ENCODE measurements at regions not wholly inside any gene's neighbourhood (a gene's known extent, or its start where the extent isn't known, plus 50 kb on each side); places are given as distances from the start of the nearest gene placed in this dataset.

DNA sequence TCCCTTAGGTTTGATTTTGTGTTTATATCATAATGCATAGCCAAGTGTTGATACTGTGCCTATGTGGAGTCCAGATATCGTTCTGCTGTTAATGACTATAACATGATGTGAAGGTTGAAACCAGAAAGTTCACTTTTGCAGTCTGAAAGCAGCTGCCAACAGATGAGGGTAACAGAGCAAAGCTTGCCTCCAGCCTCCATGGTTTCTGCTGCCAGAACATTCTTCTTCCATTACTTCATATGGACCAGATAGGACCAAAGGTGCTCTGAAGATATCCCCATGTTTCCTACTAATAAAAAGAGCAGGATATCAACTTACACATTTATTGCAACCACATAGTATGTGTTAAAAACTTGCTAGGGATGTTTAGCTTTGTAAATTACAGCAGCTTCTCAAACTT, 394.1 kb downstream of the SPRY1 start:
- TF ChIP-seq, protein P1, sequence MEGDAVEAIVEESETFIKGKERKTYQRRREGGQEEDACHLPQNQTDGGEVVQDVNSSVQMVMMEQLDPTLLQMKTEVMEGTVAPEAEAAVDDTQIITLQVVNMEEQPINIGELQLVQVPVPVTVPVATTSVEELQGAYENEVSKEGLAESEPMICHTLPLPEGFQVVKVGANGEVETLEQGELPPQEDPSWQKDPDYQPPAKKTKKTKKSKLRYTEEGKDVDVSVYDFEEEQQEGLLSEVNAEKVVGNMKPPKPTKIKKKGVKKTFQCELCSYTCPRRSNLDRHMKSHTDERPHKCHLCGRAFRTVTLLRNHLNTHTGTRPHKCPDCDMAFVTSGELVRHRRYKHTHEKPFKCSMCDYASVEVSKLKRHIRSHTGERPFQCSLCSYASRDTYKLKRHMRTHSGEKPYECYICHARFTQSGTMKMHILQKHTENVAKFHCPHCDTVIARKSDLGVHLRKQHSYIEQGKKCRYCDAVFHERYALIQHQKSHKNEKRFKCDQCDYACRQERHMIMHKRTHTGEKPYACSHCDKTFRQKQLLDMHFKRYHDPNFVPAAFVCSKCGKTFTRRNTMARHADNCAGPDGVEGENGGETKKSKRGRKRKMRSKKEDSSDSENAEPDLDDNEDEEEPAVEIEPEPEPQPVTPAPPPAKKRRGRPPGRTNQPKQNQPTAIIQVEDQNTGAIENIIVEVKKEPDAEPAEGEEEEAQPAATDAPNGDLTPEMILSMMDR (IDR thresholded peaks at IDR 0.05; ENCODE audit: low read depth, low read length): no peak
- no peak for DNase-seq (ENCODE audit: low read depth in 2 of 2)

DNA sequence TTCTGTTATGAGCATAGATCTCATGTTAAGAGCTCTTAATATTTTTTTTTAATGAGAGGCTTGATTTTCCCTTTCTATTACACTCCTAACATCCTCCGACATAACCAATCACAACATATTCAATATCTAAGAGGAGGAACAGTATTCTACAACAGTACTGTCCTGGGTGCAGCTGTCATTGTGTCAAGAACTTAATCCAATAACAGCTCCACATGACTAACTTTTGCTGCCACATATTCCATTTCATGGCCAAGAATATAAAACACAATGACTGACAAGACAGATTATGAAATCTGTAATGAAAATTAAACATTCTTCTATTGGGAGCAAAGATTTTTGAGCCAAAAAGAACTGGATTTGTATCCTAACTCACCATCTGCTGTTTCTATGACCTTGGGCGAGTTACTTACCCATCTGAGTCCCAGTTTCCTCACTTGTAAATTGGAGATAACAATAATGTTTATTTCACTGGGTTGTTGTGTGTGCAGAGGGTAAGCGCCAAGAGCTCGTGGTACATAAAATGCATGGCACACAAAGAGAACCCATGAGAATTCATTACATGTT, 405.6 kb downstream of the SPRY1 start:
- TF ChIP-seq, protein P1 (IDR thresholded peaks at IDR 0.05; ENCODE audit: low read depth, low read length): no peak
- DNase-seq (ENCODE audit: low read depth in 2 of 2): no peak
- H3K4me3 ChIP-seq (replicated peaks in 1 of 2; ENCODE audit: low read depth in 2 of 2, low read length in 2 of 2): no peak overlapping the region

More for the DNA sequence above, 394.1 kb downstream of the SPRY1 start:
- H3K4me3 ChIP-seq (replicated peaks in 1 of 2; ENCODE audit: low read depth in 2 of 2, low read length in 2 of 2): no peak overlapping the region

DNA sequence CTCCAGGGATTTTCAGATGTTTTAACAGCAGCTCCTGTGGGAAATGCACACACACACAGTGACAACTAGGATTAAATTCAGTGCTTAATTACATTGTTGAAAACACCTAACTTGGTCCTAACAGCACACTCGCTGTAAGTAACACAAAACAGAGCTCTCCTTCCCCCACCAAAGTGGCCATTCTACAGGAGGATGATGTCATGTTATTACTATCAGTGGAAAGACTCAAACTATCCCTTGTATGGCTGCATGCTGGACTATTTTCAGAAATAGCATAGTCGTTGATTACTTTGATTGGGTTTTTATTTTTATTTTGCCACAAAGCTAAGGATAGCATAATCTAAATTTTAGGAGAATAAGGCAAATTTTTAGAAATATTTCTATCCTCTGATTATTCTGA, 406.3 kb downstream of the SPRY1 start:
- no peak overlapping the region for H3K4me3 ChIP-seq (replicated peaks in 1 of 2; ENCODE audit: low read depth in 2 of 2, low read length in 2 of 2)
- TF ChIP-seq, protein P1 (IDR thresholded peaks at IDR 0.05; ENCODE audit: low read depth, low read length): no peak
- no peak for DNase-seq (ENCODE audit: low read depth in 2 of 2)

DNA sequence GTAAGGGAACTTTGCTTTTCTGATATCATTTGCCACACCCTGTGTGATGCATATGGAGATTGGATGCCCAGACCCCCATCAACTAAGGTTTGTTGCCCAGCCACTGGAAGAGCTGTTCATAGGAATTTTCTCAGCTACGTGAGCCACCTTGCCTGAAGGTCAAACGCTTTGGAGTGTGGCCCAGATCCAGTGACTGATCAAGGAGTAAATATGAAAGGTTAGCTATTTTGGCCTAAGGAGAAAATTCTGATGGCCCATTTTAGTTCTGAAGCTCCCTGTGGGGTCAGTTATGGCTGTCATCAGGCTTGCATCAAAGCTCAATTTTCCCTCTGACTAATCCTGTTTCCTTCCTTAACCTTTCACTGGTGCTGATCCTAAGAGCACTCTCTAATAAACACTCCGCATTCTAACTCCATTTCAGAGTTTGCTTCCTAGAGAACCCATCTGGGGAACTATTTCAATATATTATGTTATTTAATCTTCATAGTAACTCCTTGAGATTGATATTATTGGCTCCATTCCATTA, 407.7 kb downstream of the SPRY1 start:
- no peak for DNase-seq (ENCODE audit: low read depth in 2 of 2)
- no peak overlapping the region for H3K4me3 ChIP-seq (replicated peaks in 1 of 2; ENCODE audit: low read depth in 2 of 2, low read length in 2 of 2)
- TF ChIP-seq, protein P1 (IDR thresholded peaks at IDR 0.05; ENCODE audit: low read depth, low read length): no peak

DNA sequence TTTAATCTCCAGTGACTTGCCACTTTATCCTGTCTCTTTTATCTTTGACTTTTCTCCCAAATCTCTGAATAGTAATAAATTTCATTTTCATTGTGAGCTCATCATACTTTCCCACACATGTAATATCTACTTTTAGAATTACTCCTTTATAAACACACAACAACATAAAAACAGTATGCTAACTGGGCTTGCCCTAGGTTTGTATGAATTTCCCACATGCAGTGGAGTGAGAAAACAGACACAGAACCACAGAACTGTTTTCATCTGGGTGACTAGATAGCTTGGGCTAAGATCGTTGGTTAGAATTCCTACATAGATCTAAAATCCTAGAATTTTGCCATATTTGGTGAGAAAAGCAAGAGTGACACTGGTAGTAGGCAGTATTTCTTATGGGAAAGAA, 409.5 kb downstream of the SPRY1 start:
- DNase-seq (ENCODE audit: low read depth in 2 of 2): no peak
- H3K4me3 ChIP-seq (replicated peaks in 1 of 2; ENCODE audit: low read depth in 2 of 2, low read length in 2 of 2): no peak overlapping the region
- TF ChIP-seq, protein P1 (IDR thresholded peaks at IDR 0.05; ENCODE audit: low read depth, low read length): no peak

DNA sequence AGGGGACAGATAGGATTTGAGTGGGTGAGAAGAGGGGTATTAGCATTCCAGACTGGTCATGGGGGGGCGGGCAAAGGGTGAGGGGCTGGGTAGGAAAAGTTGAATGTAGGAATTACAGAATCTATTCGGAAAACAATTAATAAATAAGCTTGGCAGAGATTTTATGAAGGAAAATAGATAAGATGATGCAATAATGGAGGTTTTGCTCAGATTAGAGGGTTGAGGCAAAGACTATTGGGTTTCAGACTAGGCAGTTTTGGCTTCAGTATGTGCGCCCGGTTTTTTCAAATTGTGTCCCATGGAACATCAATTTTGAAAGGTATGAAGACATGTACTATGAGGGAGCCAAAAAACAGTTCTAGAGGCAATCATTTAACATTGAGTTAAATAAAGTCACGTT, 410.6 kb downstream of the SPRY1 start:
- no peak for DNase-seq (ENCODE audit: low read depth in 2 of 2)
- TF ChIP-seq, protein P1 (IDR thresholded peaks at IDR 0.05; ENCODE audit: low read depth, low read length): no peak
- no peak overlapping the region for H3K4me3 ChIP-seq (replicated peaks in 1 of 2; ENCODE audit: low read depth in 2 of 2, low read length in 2 of 2)

DNA sequence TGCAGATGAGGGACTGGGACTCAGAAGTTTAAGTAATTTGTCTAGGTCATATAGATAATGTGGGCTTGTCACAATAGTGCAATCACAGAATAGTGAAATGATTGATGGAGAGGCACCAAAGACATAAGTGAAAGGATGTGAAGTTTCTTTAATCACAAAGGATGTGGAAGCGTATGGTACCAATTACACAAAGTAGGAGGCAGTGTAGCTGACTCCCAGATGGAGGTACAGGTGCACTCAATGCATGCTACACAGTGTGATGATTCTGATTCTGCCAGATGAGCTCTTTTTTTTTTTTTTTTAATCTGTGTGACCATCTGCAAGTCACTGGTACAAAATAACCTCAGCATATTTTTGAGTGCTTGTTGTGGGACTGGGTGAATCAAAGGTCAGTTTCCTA, 411.3 kb downstream of the SPRY1 start:
- DNase-seq (ENCODE audit: low read depth in 2 of 2): no peak
- no peak overlapping the region for H3K4me3 ChIP-seq (replicated peaks in 1 of 2; ENCODE audit: low read depth in 2 of 2, low read length in 2 of 2)
- TF ChIP-seq, protein P1 (IDR thresholded peaks at IDR 0.05; ENCODE audit: low read depth, low read length): no peak
